Prostate gland (tissue), 2 donors: ENCODE measurements at regions not wholly inside any gene's neighbourhood (a gene's known extent, or its start where the extent isn't known, plus 50 kb on each side); places are given as distances from the start of the nearest gene placed in this dataset.

Experiments
- DNase-seq: peaks from one replicate; pipeline ENCODE4 v3.0.0-alpha.2; 2019; ENCODE audit warnings: low spot score
- H3K27ac ChIP-seq, 2 donors: fragments of 200-600 bp; sonication (generic); 2 replicates each; pipeline ENCODE4 v1.5.1; 2017 to 2019
- H3K27me3 ChIP-seq: fragments of 200-600 bp; sonication (generic); replicated peaks from 2 replicates; pipeline ENCODE4 v1.5.1; 2019; ENCODE audit not compliant: insufficient read depth
- H3K36me3 ChIP-seq, 2 donors: fragments of 200-600 bp; sonication (generic); 1 replicate in 1 of 2; 2 replicates in 1 of 2; pipeline versions ENCODE4 v1.5.1 to v1.8.1; 2017 to 2019
- H3K4me1 ChIP-seq: fragments of 200-600 bp; sonication (generic); replicated peaks from 2 replicates; pipeline ENCODE4 v1.5.1; 2019
- H3K4me3 ChIP-seq, 2 donors: fragments of 200-600 bp; sonication (generic); 2 replicates each; pipeline ENCODE4 v1.5.1; 2017 to 2019
- H3K9me3 ChIP-seq: fragments of 200-600 bp; sonication (generic); 2 replicates; pipeline ENCODE4 v1.5.1; 2017
- POLR2A ChIP-seq: fragments of 450-650 bp; IDR thresholded peaks from one replicate; pipeline ENCODE4 v1.6.1; 2016; ENCODE audit warnings: antibody characterized with exemption, mild to moderate bottlenecking
- POLR2AphosphoS5 ChIP-seq: sonication (generic); formaldehyde crosslinking; IDR thresholded peaks from one replicate; pipeline ENCODE4 v1.6.1; 2017; ENCODE audit warnings: antibody characterized with exemption
- WGBS: methylation state at CpG from one replicate; pipeline ENCODE4 v1.1.5; 2018; 5-methylcytosine and 5-hydroxymethylcytosine counted together
- intact Hi-C: fragments of 100-400 bp; cut with DNase I; formaldehyde crosslinking; loops from one replicate; pipeline ENCODE4 v1.14.2; 2022
- TF ChIP-seq, protein P1 (sequence below), 4 experiments: fragments of 200-600 bp in 2 of 4; fragments of 450-650 bp in 2 of 4; sonication (generic) in 2 of 4; IDR thresholded peaks; 1 replicate in 3 of 4; 2 replicates in 1 of 4; pipeline ENCODE4 v1.5.1; 2016 to 2019; ENCODE audit warnings: antibody characterized with exemption in 4 of 4, mild to moderate bottlenecking in 2 of 4, moderate library complexity in 2 of 4

DNA sequence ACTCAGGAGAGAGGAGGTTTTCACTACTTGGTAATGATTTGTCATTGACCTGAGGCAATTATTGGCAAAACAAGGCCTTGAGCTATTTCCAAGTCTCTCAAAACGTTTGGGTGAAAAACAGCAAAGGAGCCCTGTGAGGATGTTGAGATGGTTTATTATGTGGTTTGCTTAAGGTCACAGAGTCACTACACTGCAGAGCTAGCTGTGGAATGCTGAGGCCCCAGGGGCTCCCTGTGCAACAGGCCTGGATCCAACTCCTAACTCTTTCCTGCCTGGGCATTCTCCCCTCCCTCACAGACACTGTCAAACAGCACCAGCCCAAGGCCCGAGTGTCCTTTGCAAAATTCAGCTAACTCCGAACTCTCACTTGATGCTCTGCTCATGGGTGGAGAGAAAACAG, 754.6 kb upstream of the SOX11 start:
- intact Hi-C loops = no loop called here

DNA sequence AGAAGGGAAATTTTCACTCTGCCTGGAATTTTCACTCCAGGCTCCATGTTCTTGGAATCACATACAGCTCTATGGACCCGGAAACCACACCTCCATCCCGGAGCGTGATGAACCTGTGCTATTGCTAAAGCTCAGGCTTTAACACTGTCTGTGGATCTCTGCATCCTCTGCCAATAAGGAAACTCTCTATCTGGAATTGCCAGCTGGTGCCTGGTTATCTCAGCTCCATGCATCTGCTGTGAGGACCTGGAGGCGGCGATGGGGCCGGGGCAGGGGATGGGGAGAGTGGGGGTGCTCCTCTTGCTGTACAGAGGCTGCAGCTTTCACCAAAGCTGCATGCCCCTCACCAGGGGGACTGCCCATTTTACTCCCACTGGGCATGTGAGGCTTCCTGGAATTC, 754.0 kb upstream of the SOX11 start:
- no peaks in the 10 kb centered on the region for H3K36me3 ChIP-seq
- TF ChIP-seq, protein P1, sequence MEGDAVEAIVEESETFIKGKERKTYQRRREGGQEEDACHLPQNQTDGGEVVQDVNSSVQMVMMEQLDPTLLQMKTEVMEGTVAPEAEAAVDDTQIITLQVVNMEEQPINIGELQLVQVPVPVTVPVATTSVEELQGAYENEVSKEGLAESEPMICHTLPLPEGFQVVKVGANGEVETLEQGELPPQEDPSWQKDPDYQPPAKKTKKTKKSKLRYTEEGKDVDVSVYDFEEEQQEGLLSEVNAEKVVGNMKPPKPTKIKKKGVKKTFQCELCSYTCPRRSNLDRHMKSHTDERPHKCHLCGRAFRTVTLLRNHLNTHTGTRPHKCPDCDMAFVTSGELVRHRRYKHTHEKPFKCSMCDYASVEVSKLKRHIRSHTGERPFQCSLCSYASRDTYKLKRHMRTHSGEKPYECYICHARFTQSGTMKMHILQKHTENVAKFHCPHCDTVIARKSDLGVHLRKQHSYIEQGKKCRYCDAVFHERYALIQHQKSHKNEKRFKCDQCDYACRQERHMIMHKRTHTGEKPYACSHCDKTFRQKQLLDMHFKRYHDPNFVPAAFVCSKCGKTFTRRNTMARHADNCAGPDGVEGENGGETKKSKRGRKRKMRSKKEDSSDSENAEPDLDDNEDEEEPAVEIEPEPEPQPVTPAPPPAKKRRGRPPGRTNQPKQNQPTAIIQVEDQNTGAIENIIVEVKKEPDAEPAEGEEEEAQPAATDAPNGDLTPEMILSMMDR (IDR thresholded peaks at IDR 0.05) = no peak
- TF ChIP-seq POLR2A (no peak), POLR2AphosphoS5 (no peak)
- no peaks in the 10 kb centered on the region for H3K9me3 ChIP-seq
- no peak for DNase-seq
- WGBS = 83% methylated on average over 6 of the region's 6 CpGs
- no peak overlapping the region for H3K4me3 ChIP-seq
- H3K27me3 ChIP-seq = no peaks in the 10 kb centered on the region
- intact Hi-C loops = no loop called here
- no peak overlapping the region for H3K27ac ChIP-seq
- H3K4me1 ChIP-seq = no peaks in the 10 kb centered on the region

More for the DNA sequence above, 754.6 kb upstream of the SOX11 start:
- 53% methylated on average over 3 of the region's 3 CpGs for WGBS
- no peaks in the 10 kb centered on the region for H3K9me3 ChIP-seq
- H3K4me3 ChIP-seq = no peak overlapping the region
- no peaks in the 10 kb centered on the region for H3K4me1 ChIP-seq
- H3K27me3 ChIP-seq = no peaks in the 10 kb centered on the region
- no peaks in the 10 kb centered on the region for H3K36me3 ChIP-seq
- TF ChIP-seq POLR2A (no peak), POLR2AphosphoS5 (no peak)
- TF ChIP-seq, protein P1 (IDR thresholded peaks at IDR 0.05) = no peak
- no peak overlapping the region for H3K27ac ChIP-seq
- DNase-seq = no peak

DNA sequence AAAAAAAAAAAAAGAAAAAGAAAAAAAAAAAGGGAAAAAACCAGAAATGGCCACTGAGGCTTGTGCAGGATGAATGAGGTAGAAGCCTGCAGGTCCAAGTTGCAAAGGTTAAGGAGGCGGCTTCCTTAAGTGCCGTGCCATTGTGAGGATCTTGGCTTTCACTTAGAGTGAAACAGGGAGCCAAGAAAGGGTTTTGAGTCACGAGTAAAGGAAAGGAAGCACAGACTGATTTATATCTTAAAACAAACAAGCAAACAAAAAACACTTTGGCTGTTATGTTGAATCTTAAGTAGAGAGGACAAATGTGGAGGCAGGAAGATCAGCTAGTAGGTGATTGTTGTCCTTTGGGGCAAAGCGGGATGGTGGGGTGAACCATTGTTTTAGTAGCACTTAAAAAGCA, 749.7 kb upstream of the SOX11 start:
- no peaks in the 10 kb centered on the region for H3K36me3 ChIP-seq
- no peaks in the 10 kb centered on the region for H3K9me3 ChIP-seq
- no peak overlapping the region for H3K27ac ChIP-seq
- no peaks in the 10 kb centered on the region for H3K27me3 ChIP-seq
- TF ChIP-seq POLR2AphosphoS5 (no peak), POLR2A (no peak)
- TF ChIP-seq, protein P1 (IDR thresholded peaks at IDR 0.05) = no peak
- no peak overlapping the region for H3K4me3 ChIP-seq
- no peaks in the 10 kb centered on the region for H3K4me1 ChIP-seq
- 48% methylated on average over 4 of the region's 4 CpGs for WGBS
- intact Hi-C loops = no loop called here
- DNase-seq = no peak

DNA sequence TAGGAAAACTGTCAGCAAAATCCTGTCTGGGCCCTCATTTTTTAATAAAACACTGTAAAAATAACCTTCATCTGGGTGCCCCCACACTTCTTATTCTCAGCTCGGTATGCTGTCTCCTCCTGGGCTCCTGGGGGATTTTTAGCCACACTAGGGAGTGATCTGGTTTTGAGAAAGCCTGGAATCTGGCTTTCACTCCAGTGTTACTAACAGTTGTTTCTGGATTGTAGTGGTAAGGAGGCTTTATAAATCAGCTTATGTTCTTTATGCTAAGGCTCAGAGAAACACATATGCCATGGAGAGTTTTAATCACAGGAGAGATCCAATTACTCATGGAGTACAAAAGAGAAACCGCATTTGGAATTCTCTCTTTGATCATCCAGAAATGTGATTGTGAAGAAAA, 744.3 kb upstream of the SOX11 start:
- TF ChIP-seq, protein P1 (IDR thresholded peaks at IDR 0.05) = no peak
- no peak for TF ChIP-seq POLR2A
- TF ChIP-seq POLR2AphosphoS5 = no peak
- Histone ChIP-seq H3K9me3 (no peaks in the 10 kb centered on the region), H3K4me1 (no peaks in the 10 kb centered on the region), H3K36me3 (no peaks in the 10 kb centered on the region), H3K27ac (no peak overlapping the region), H3K27me3 (no peaks in the 10 kb centered on the region), H3K4me3 (no peak overlapping the region)
- no peak for DNase-seq
- intact Hi-C loops = no loop called here
- WGBS = 63% methylated on average over 2 of the region's 2 CpGs

DNA sequence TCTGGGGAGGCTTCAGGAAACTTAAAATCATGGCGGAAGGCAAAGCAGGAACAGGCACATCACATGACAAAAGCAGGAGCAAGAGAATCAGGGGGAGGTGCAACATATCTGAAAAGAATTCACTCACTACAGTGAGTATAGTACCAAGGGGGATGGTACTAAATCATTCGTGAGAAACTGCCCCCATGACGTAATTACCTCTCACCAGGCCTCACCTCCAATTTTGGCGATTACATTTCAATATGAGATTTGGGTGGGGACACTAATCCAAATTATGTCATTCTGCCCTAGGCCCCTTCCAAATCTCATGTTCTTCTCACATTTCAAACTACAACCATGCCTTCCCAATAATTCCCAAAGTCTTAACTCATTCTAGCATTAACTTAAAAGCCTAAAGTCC, 740.8 kb upstream of the SOX11 start:
- intact Hi-C loops = no loop called here
- Histone ChIP-seq H3K27ac (no peak overlapping the region), H3K36me3 (no peaks in the 10 kb centered on the region), H3K27me3 (no peaks in the 10 kb centered on the region), H3K9me3 (no peaks in the 10 kb centered on the region), H3K4me1 (no peaks in the 10 kb centered on the region), H3K4me3 (no peak overlapping the region)
- DNase-seq = no peak
- TF ChIP-seq POLR2AphosphoS5 = no peak
- TF ChIP-seq, protein P1 (IDR thresholded peaks at IDR 0.05) = no peak
- no peak for TF ChIP-seq POLR2A
- 97% methylated on average over 4 of the region's 4 CpGs for WGBS
